ENCODE measurements at regions not wholly inside any gene's neighbourhood (a gene's known extent, or its start where the extent isn't known, plus 50 kb on each side); places are given as distances from the start of the nearest gene placed in this dataset.

- H3K9me3 Mint-ChIP-seq: no peaks in the 10 kb centered on the region
- TF ChIP-seq CTCF (IDR thresholded peaks at IDR 0.05): no peak
- intact Hi-C loops (cut with micrococcal nuclease): no loop called here
These were observed 175.2 kb upstream of the CPEB2 start for GRCh38 chr4:14827111-14827510.

GRCh38 chr4:14829795-14830194 is 172.5 kb upstream of the CPEB2 start:
- Mint-ChIP-seq H3K27ac (no peak overlapping the region), H3K27me3 (peaks cover 1% of the 10 kb centered on the region), H3K9me3 (no peaks in the 10 kb centered on the region), H3K36me3 (ENCODE audit: low read depth) (no peaks in the 10 kb centered on the region), H3K4me1 (no peaks in the 10 kb centered on the region), H3K4me3 (no peak overlapping the region)
- ATAC-seq (ENCODE audit: low read depth): no peak
- TF ChIP-seq CTCF (IDR thresholded peaks at IDR 0.05): no peak
- POLR2A ChIA-PET: no interaction called here
- CTCF ChIA-PET: no interaction called here
- DNase-seq: no peak
- intact Hi-C loops (cut with micrococcal nuclease): no loop called here

More at GRCh38 chr4:14827111-14827510, 175.2 kb upstream of the CPEB2 start:
- Mint-ChIP-seq H3K27ac (no peak overlapping the region), H3K36me3 (ENCODE audit: low read depth) (no peaks in the 10 kb centered on the region), H3K4me1 (no peaks in the 10 kb centered on the region), H3K27me3 (peaks cover 1% of the 10 kb centered on the region), H3K4me3 (no peak overlapping the region)
- ATAC-seq (ENCODE audit: low read depth) (no peak), DNase-seq (no peak)
- ChIA-PET POLR2A (no interaction called here), CTCF (no interaction called here)

- Mint-ChIP-seq H3K9me3 (peaks cover 2% of the 10 kb centered on the region), H3K27ac (no peak overlapping the region), H3K36me3 (ENCODE audit: low read depth) (no peaks in the 10 kb centered on the region), H3K4me1 (no peaks in the 10 kb centered on the region), H3K27me3 (peaks cover 1% of the 10 kb centered on the region), H3K4me3 (no peak overlapping the region)
- ATAC-seq (ENCODE audit: low read depth): no peak
- ChIA-PET CTCF (no interaction called here), POLR2A (no interaction called here)
- no peak for DNase-seq
- no peak for TF ChIP-seq CTCF (IDR thresholded peaks at IDR 0.05)
- intact Hi-C loops (cut with micrococcal nuclease): no loop called here
These were observed 170.9 kb upstream of the CPEB2 start for GRCh38 chr4:14831416-14831815.

- no peak for DNase-seq
- ATAC-seq (ENCODE audit: low read depth): no peak
- CTCF ChIA-PET: no interaction called here
- H3K27me3 Mint-ChIP-seq: no peaks in the 10 kb centered on the region
- no peak for TF ChIP-seq CTCF (IDR thresholded peaks at IDR 0.05)
- peaks cover 2% of the 10 kb centered on the region for H3K9me3 Mint-ChIP-seq
- H3K4me1 Mint-ChIP-seq: no peaks in the 10 kb centered on the region
- POLR2A ChIA-PET: no interaction called here
- H3K4me3 Mint-ChIP-seq: no peak overlapping the region
- H3K27ac Mint-ChIP-seq: no peak overlapping the region
- intact Hi-C loops (cut with micrococcal nuclease): no loop called here
- H3K36me3 Mint-ChIP-seq (ENCODE audit: low read depth): no peaks in the 10 kb centered on the region
These were observed 169.2 kb upstream of the CPEB2 start for GRCh38 chr4:14833053-14833452.

- H3K4me1 Mint-ChIP-seq: no peaks in the 10 kb centered on the region
- no peak for TF ChIP-seq CTCF (IDR thresholded peaks at IDR 0.05)
These were observed 167.9 kb upstream of the CPEB2 start for GRCh38 chr4:14834382-14834781.

More at GRCh38 chr4:14834382-14834781, 167.9 kb upstream of the CPEB2 start:
- ATAC-seq (ENCODE audit: low read depth) (no peak), DNase-seq (no peak)
- Mint-ChIP-seq H3K36me3 (ENCODE audit: low read depth) (no peaks in the 10 kb centered on the region), H3K27me3 (no peaks in the 10 kb centered on the region), H3K9me3 (peaks cover 4% of the 10 kb centered on the region), H3K27ac (no peak overlapping the region), H3K4me3 (no peak overlapping the region)
- intact Hi-C loops (cut with micrococcal nuclease): no loop called here
- ChIA-PET POLR2A (no interaction called here), CTCF (no interaction called here)

All from activated B cell treated with CpG ODN at 0.5 μM for 24 hours (primary cell).